Urothelium cell line (cell line): ENCODE measurements at regions not wholly inside any gene's neighbourhood (a gene's known extent, or its start where the extent isn't known, plus 50 kb on each side); places are given as distances from the start of the nearest gene placed in this dataset.

Experiments used
- DNase-seq: peaks from one replicate; pipeline ENCODE4 v3.0.0; 2011; ENCODE audit warnings: low spot score, mixed read lengths
- FAIRE-seq: peaks from 2 replicates; lab custom pipeline; 2011; peaks lifted over from hg19 to GRCh38; lab: Jason Lieb, UNC

GRCh38 chr5:67404256-67405100 is 207.9 kb upstream of the CD180 start:
- FAIRE-seq (no peak), DNase-seq (no peak)

GRCh38 chr5:67402526-67402925 is 205.9 kb upstream of the CD180 start:
- no peak for DNase-seq
- no peak for FAIRE-seq

- DNase-seq: no peak
Observed at GRCh38 chr5:67401172-67401571, 204.6 kb upstream of the CD180 start.

GRCh38 chr5:67400752-67401151 is 204.2 kb upstream of the CD180 start:
- FAIRE-seq (no peak), DNase-seq (no peak)

More at GRCh38 chr5:67401172-67401571, 204.6 kb upstream of the CD180 start:
- FAIRE-seq: no peak

- no peak for FAIRE-seq
- DNase-seq: no peak
Observed at GRCh38 chr5:67395790-67396418, 199.3 kb upstream of the CD180 start.

GRCh38 chr5:67393211-67393610 is 196.6 kb upstream of the CD180 start:
- FAIRE-seq: no peak
- no peak for DNase-seq

GRCh38 chr5:67390935-67391334 is 194.3 kb upstream of the CD180 start:
- FAIRE-seq (no peak), DNase-seq (no peak)

GRCh38 chr5:67383451-67383850 is 186.9 kb upstream of the CD180 start:
- DNase-seq (no peak), FAIRE-seq (no peak)

- DNase-seq (no peak), FAIRE-seq (no peak)
Observed at GRCh38 chr5:67381236-67381880, 184.8 kb upstream of the CD180 start.

GRCh38 chr5:67380431-67380830 is 183.8 kb upstream of the CD180 start:
- FAIRE-seq (no peak), DNase-seq (no peak)

GRCh38 chr5:67379753-67380152 is 183.2 kb upstream of the CD180 start:
- FAIRE-seq (no peak), DNase-seq (no peak)

- DNase-seq (no peak), FAIRE-seq (no peak)
Observed at GRCh38 chr5:67378256-67378655, 181.7 kb upstream of the CD180 start.

GRCh38 chr5:67377631-67378030 is 181.0 kb upstream of the CD180 start:
- DNase-seq (no peak), FAIRE-seq (no peak)

- DNase-seq (no peak), FAIRE-seq (no peak)
Observed at GRCh38 chr5:67375606-67376005, 179.0 kb upstream of the CD180 start.

- FAIRE-seq (no peak), DNase-seq (no peak)
Observed at GRCh38 chr5:67374378-67374777, 177.8 kb upstream of the CD180 start.

GRCh38 chr5:67373518-67373917 is 176.9 kb upstream of the CD180 start:
- FAIRE-seq (no peak), DNase-seq (no peak)

GRCh38 chr5:67372887-67373286 is 176.3 kb upstream of the CD180 start:
- DNase-seq (no peak), FAIRE-seq (no peak)

- DNase-seq: no peak
- no peak for FAIRE-seq
Observed at GRCh38 chr5:67371924-67372323, 175.3 kb upstream of the CD180 start.

- no peak for DNase-seq
- no peak for FAIRE-seq
Observed at GRCh38 chr5:67366691-67367395, 170.2 kb upstream of the CD180 start.

- no peak for DNase-seq
- no peak for FAIRE-seq
Observed at GRCh38 chr5:67366276-67366675, 169.7 kb upstream of the CD180 start.

- no peak for FAIRE-seq
- no peak for DNase-seq
Observed at GRCh38 chr5:67364381-67364970, 167.9 kb upstream of the CD180 start.
